HG03159 (cell line): ENCODE measurements at regions not wholly inside any gene's neighbourhood (a gene's known extent, or its start where the extent isn't known, plus 50 kb on each side); places are given as distances from the start of the nearest gene placed in this dataset.

Experiments used
- ATAC-seq: cut with Tn5 transposase; IDR thresholded peaks from one replicate; pipeline ENCODE4 v1.9.1; 2021; ENCODE audit warnings: mild to moderate bottlenecking, moderate library complexity; ENCODE audit not compliant: unreplicated experiment

- ATAC-seq: no peak
These were observed 640.2 kb downstream of the CCDC171 start for GRCh38 chr9:16193066-16193465.

- no peak for ATAC-seq
These were observed 643.4 kb downstream of the CCDC171 start for GRCh38 chr9:16196206-16196605.

GRCh38 chr9:16197578-16198370, 644.9 kb downstream of the CCDC171 start:
- ATAC-seq: no peak

- no peak for ATAC-seq
These were observed 646.2 kb downstream of the CCDC171 start for GRCh38 chr9:16198996-16199395.

GRCh38 chr9:16202221-16202620, 649.4 kb downstream of the CCDC171 start:
- no peak for ATAC-seq

GRCh38 chr9:16202914-16203728, 650.3 kb downstream of the CCDC171 start:
- no peak for ATAC-seq

- no peak for ATAC-seq
These were observed 651.1 kb downstream of the CCDC171 start for GRCh38 chr9:16203729-16204573.

GRCh38 chr9:16205455-16205854, 652.6 kb downstream of the CCDC171 start:
- no peak for ATAC-seq

- no peak for ATAC-seq
These were observed 653.7 kb downstream of the CCDC171 start for GRCh38 chr9:16206518-16206917.

GRCh38 chr9:16207161-16207560, 654.3 kb downstream of the CCDC171 start:
- no peak for ATAC-seq

GRCh38 chr9:16210440-16210839, 657.6 kb downstream of the CCDC171 start:
- ATAC-seq: no peak

- no peak for ATAC-seq
These were observed 658.5 kb downstream of the BNC2 start for GRCh38 chr9:16211946-16212345.

GRCh38 chr9:16213781-16214515, 656.5 kb downstream of the BNC2 start:
- ATAC-seq: no peak

GRCh38 chr9:16214677-16215352, 655.7 kb downstream of the BNC2 start:
- no peak for ATAC-seq

GRCh38 chr9:16215353-16215680, 655.2 kb downstream of the BNC2 start:
- no peak for ATAC-seq

- no peak for ATAC-seq
These were observed 652.3 kb downstream of the BNC2 start for GRCh38 chr9:16217943-16218701.

- no peak for ATAC-seq
These were observed 649.1 kb downstream of the BNC2 start for GRCh38 chr9:16221366-16221765.

- no peak for ATAC-seq
These were observed 648.5 kb downstream of the BNC2 start for GRCh38 chr9:16221822-16222547.
